GM21825 (cell line): ENCODE measurements at regions not wholly inside any gene's neighbourhood (a gene's known extent, or its start where the extent isn't known, plus 50 kb on each side); places are given as distances from the start of the nearest gene placed in this dataset.
"Not testable (repeated sequence)": the region's sequence is repeated elsewhere in the genome, so short reads cannot be mapped to it uniquely, and the experiment has no call there.

Source experiments
- ATAC-seq: cut with Tn5 transposase; IDR thresholded peaks from one replicate; pipeline ENCODE4 v1.9.1; 2021; ENCODE audit warnings: mild to moderate bottlenecking, moderate library complexity; ENCODE audit not compliant: unreplicated experiment

DNA sequence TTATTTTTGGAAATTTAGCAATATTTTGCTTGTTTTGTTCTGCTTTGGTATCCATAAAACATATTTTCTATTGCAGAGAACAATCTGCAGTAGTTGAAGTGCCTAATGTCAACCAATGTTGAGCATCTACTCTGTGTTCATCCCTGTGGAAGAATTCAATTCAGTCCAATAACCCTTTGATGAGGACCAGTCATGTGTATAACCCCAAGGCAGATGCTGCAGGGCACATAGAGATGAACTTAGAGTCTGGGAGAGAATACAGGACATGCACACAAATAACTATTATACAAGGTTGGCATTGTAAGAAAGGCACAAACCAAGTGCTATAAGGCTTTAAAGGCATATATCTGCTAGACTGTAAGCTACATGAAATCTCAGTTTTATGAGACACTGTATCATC is 304.7 kb downstream of the LRIG3 start:
- no peak for ATAC-seq

DNA sequence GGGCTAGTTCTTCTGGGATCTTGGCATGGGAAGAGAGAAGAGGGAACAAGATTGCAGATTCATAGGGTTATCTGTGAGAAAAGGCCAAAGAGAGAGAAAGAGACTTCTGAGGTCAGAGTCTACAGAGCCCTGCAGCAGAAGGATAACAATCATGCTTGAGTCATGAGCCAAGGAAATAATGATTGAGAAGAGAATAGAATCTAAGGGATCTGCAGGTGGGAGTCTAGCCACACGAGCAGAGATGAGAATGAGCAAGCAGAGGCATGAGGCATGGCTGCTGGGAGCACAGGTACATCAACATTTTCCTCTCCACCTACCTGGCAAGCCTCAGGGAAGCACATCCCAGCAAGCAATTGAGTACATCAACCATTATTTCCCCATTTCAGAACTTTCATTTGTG is 303.7 kb downstream of the LRIG3 start:
- no peak for ATAC-seq

DNA sequence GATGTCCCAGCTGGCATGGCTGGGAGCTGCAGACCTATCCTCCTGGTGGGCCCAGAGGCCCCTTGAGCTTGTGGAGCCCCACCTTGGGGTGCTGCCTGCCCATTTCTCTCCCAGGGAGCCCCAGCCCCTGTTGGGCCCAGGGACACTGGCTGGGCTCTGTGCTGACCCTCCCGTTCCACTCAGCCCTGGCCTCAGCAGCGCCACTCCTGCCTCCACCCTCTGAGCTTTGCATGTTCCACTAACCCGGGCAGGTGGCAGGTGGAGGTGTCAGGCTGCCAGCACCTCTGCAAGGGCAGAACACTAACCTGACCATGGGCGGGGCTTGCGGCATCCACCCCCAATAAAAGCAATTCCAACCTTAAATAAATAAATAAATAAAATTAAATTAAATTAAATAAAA is 299.2 kb downstream of the LRIG3 start:
- ATAC-seq = no peak

DNA sequence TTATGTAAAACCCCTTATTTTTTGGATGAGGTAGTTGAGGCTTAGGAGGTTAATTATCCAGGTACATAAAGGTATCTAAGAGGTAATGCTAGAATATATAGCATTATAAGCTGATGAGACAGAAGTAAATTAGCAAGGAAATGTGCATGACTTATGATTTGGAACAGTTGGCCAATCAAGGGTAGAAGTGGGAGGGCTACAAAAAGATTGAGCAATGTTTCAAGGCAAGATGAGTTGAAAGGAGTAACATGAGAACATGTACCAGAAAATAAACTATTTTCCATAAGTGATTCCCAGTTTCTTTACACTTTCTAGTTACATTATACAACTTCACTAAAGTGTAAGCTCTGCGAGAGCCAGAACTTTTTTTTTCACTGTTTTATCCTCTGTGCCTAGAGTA is 290.9 kb downstream of the LRIG3 start:
- ATAC-seq = no peak

DNA sequence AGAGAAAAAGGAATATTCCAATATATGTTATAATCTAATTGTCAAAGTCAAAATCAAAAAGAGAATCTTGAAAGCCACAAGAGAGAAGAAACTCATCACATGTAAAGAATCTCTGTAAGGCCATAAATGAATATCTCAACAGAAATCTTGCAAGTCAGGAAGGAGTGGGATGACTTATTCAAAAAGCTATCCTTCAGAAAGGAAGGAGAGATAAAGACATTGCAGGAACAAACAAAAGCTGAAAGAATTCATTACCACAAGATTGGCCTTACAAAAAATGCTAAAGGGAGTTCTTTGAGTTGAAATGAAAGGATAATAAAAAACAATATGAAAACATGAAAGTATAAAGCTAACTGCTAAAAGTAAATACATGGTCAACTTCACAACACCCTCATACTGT is 286.8 kb downstream of the LRIG3 start:
- no peak for ATAC-seq

DNA sequence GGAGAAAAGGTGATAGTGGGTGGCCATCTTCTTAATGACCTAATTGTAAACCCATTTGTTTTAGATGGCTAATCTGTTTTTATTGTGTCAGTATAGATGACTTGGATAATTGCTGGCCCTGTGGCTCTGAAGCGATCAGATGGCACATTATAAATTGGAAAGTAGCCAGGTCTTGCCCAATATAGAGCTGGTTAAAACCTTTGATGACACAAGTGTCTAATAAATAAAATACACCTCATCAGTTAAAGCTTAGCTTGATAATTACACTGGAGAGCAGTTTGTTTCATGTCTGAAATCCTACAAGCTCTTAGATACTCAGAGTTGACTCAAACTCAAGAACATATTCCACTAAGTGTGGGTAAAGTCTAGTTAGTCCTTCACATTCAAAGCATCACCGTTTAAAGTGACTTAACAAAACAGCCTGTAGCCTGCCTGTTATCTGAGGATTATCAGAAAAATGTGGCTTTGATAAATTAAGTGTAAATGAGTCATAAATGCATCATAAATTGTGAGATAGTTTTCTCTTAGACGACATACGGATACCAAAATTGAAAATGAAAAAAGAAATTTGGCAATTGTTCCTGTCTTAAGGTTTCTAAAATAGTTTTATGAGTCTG is 280.9 kb downstream of the LRIG3 start:
- ATAC-seq = no peak

DNA sequence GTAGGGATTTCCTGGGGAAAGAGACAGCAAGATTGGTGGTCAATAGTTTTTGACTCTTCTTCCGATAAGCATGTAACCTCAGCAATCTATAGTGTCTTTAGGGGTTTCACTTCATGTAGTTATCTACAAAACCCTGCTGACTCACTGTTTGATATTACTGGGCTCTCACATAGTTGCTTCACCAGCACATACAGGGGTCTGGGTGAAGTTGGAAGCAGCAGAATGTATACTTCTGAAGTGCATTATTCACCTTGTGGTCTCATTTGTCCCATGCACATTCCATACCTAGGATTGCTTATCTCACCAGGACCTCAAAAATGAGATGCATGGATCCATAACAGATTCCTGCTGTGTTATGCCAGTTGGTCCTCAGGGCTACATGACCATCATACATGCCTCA is 280.0 kb downstream of the LRIG3 start:
- no peak for ATAC-seq

DNA sequence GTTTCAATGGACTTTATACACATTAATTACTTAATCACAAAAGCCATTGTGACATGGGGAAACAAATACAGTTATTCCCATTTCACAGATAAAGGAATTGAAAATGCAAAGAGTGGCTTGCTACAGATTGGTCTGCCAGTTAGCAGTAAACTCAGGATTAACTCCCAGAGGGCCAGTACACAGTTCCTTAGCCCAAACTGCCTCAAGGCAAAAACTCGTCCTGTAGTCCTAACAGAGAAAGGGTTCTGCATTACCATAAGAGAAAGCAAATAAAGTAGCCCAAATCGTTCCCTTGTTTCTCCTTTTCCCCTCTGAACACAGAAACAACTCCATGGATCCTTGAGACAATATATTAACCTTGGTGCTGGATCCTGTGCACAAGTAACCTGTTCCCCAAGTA is 274.4 kb downstream of the LRIG3 start:
- no peak for ATAC-seq

DNA sequence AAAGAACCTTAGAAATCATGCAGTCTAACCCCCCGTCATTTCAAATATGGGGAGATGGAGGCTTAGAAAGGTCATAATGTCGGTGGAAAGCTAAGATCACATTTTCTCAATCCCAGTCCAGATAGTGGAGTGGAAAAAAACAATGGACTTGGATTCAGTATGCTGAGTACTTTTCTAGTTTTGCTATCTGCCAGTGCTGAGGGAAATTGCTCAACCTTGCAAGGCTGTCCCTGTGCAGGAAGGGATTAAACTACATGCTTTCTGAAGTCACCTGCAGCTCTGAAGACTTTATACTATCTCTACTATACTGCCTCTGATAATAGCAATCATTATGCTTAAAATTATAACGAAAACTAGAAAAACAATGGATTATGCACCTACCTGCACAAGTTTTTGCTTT is 272.8 kb downstream of the LRIG3 start:
- ATAC-seq = no peak

DNA sequence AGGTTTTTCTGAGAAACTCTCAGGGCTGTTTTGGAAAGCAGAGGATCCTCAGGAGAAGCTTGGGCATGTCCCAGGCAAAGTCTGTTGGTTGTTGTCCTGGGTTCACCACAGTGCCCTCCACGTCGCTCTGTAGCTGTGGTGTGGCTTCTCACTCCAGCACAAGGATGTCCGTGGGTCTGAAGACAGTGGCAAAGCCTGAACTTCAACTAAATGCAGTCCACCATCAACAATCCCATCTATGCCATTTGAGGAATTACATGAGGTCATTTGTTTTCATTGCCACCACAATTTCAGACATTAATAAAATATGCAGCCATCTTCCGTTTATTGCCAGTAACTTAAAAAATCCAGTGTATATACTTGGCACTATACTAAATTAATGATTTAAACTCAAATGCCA is 272.1 kb downstream of the LRIG3 start:
- ATAC-seq = no peak

DNA sequence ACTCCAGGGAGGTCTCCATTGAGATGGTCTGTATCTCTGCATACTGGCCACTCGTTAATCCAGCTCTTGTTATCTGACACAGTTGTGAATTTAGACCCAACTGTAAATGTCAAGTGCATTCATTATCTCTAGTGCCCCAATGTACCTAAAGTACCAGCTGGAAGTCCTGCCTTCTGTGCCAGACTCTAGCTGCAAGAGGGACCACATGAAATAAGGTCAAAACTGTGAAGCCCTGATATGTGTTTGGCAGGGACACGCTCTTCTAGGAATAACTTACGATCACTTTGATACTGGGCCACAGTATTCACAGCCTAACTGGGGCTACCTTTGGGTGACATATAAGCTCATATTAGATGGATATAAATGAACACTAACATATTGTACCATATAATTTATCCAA is 268.5 kb downstream of the LRIG3 start:
- ATAC-seq = no peak

DNA sequence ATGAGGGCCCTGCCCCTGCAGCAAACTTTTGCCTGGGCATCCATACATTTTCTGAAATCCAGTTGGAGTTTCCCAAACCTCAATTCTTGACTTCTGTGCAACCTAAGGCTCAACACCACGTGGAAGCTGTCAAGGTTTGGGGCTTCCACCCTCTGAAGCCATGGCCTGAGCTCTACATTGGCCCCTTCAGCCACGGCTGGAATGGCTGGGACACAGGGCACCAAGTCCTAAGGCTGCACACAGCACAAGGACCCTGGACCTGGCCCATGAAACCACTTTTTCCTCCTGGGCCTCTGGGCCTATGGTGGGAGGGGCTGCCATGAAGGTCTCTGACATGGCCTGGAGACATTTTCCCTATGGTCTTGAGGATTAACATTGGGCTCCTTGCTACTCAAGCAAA is 266.3 kb downstream of the LRIG3 start:
- no peak for ATAC-seq

DNA sequence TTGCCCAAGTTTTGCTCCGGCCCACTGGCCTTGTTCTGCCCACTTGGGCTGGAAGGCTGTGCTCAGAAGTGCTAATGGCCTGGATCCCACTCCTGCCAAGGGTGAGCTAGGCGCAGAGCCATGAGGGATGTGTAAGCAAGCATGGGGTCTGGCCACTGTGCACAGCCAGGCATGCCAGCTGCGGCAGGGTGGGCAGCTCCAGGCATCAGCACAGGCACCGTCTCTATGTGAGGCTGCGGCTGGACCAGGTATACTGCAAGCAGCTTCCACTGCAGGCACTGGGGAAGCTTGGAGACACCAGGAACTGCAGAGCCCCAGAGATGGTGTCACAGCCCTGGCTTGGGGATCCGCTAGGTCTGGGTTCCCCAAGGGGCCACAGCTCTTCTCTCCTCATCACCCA is 264.9 kb downstream of the LRIG3 start:
- no peak for ATAC-seq

DNA sequence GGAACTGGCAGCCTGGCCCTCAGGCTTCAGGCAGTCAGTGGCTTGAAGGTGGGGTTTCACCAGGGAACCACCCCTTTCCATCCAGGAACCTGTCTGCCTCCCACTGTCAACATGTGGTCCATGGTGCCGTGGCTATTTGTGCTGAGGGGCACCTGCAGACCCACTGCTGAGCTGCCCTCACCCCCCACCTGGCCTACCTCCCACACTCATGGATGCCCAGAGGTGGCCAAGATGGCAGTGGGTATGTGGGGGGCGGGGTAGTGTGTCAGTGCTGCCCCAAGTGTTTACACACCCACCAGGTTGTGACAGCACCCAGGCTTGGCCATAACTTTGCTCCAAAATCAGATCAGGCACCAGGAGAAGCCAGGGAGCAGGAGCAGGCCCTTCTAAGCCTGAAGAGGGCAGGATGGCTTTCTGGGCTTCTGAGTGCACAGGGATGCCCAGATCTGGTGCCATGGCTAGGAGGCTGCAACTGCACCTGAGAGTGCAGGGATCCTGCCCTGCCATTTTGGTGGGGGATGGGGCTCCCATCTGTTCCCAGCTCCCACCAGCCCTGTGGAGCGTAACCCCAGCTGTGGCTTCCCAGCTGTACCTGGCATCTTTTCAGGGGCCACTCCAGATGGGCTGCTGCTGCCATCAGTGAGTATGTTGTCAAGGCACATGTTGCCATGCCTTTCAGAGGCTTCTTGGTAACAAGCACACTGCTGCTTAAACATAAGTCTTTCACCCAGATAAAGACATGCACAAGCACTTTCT is 263.9 kb downstream of the LRIG3 start:
- no peak for ATAC-seq

DNA sequence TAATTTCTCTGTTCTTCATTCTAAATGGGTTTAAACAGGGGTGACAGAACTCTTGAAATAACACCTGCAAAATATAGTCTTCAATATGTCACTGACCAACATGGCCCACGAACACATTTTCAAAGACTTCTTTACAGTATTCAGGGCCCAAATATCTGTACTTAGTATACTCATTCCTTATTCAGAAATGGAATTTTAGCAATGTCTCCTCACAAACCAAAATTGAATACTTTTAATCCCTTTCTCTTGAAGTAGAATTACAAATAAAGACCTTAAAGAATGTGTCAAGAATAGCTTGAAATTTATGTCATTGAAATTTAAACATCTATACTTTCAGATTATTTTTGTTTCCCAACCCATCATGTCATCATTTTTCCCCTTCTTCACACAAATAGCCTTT is 263.1 kb downstream of the LRIG3 start:
- ATAC-seq = no peak

DNA sequence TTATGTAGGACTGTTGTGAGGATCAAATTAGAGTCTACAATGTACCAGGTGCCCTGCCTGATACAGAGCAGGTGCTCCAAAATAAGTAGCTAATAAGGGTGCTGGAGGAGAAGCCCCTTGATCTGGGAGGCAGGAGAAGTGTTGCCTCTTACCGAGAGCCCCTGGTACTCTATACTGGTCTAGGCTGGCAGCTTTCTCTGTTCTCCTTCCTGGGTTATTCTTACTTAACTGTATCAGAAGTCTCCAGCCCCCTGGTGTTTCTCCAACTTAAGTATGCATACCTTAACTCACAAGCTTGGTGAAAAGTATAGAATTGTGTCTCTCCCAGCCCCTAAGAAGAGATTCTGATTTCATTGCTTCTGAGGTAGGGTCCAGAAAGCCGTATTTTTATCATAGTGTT is 254.9 kb downstream of the LRIG3 start:
- ATAC-seq = no peak

DNA sequence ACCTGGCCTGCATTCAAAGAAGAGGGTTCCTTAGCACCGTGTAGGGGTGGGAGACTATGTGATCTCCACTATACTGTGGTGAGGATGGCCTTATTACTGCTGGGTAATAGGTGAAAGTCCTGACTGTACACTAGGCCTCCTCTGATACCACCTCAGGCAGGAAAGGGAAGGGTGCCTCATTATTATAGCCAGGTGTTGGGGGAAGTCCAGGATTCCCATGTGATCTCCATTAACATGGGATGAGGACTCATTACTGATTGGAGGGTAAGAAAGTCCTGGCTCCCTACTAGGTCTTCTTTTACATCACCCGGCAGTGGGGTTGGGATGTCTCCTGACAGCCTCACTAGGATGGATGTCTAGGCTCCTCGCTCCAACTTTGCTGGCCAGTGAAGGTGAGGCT is 252.1 kb downstream of the LRIG3 start:
- no peak for ATAC-seq

DNA sequence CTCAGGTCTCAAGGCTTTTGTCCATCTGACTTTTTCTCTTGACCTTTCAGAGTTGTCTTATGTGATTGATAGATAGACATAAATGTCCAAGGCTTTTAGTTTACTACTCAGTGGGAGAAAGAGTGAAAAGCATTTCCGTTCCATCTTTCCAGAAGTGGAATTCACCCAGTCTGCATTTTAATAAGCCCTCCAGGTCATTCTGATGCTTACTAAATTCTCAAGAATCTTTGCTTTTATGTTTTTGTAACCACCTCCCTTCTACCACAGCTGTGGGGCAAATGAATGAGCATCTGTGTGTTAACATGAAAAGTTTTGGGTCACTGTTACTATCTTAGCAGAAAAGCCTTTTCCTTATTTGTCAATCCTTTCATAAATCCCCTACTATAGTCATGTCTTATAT is 251.4 kb downstream of the LRIG3 start:
- no peak for ATAC-seq

DNA sequence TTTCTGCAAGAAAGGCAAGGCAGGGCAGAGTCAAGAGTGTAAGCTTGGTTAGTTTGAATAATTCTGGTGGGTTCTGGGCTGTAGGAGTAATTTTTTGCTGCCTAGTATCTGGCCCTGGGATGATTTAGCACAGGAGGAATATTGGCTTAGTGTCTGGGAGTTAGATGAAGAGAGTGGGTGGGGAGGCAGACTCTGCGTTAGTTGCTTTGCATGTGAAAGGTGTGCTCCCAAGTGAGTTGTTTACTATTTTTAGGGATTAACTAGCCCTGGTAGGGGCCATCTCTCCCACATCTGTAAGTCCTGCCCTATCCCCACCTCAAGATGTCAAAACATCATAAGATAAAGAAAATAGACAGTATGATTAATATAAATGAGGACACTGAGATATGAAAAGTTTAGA is 249.7 kb downstream of the LRIG3 start:
- no peak for ATAC-seq

DNA sequence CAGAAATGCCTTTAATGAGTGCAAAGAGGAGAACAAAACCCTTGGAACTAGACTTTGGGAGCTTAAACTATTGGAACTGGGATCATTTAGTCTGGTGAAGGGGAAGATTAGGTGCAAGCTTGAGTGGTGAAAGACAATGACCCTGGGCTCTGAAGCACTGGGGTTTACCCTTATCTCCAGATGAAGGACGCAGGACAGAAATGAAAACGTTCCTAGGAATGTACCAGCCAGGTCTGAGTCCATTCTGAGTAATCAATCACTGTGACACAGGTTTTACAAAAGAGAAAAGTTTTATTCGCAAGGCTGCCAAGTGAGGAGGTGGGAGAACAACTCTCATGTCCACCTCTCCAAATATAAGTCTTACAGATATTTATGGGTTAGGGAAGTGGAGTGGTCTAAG is 249.1 kb downstream of the LRIG3 start:
- no peak for ATAC-seq

DNA sequence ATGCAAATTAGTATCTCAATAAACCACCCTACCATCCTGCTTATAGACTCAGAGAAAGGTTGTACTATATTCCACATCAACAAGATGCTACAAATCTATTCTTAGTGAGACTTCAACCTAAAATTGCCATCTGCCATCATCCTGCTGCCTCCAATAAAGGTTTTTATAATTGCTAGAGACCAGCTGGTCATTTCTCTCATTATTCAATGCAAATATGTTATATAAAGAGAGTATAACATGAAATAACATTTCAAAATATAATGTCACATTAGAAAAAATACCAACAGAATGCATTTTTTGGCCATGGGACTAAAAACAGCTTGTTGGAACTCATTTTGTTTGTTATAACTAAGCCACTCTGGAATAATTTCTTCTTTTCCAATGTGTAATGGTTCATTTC is 247.3 kb downstream of the LRIG3 start:
- ATAC-seq = no peak

DNA sequence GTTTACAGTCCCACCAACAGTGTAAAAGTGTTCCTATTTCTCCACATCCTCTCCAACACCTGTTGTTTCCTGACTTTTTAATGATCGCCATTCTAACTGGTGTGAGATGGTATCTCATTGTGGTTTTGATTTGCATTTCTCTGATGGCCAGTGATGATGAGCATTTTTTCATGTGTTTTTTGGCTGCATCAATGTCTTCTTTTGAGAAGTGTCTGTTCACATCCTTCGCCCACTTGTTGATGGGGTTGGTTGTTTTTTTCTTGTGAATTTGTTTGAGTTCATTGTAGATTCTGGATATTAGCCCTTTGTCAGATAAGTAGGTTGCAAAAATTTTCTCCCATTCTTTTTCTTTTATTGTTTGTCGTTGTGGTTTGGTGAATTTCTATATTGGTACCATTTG is 242.5 kb downstream of the LRIG3 start:
- ATAC-seq = not testable (repeated sequence)

DNA sequence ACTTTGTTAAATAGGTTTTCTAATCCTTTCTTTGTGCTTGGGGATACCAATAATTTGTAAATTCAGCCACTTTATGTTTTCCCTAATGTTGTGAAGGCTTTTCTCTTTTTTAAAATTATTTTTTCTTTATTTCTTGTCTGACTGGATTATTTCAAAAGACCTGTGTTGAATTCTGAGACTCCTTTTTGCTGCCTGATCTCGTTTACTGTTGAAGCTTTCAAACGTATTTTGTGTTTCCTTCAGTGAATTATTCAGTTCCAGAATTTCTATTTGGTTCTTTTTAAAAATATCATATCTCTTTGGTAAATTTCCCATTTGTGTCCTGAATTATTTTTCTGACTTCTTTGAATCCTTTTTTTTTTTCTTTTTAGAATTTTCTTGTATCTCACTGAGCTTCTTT is 241.6 kb downstream of the LRIG3 start:
- no peak for ATAC-seq
